DMS153 treated with DMSO at 0.1 percent for 48 hours (cell line): ENCODE measurements at regions not wholly inside any gene's neighbourhood (a gene's known extent, or its start where the extent isn't known, plus 50 kb on each side); places are given as distances from the start of the nearest gene placed in this dataset.
"Not testable (repeated sequence)": the region's sequence is repeated elsewhere in the genome, so short reads cannot be mapped to it uniquely, and the experiment has no call there.

Experiments
- DNase-seq: peaks from one replicate; lab custom pipeline; 2025; ENCODE audit not compliant: unreplicated experiment; lab: John Stamatoyannopoulos, UW

DNA sequence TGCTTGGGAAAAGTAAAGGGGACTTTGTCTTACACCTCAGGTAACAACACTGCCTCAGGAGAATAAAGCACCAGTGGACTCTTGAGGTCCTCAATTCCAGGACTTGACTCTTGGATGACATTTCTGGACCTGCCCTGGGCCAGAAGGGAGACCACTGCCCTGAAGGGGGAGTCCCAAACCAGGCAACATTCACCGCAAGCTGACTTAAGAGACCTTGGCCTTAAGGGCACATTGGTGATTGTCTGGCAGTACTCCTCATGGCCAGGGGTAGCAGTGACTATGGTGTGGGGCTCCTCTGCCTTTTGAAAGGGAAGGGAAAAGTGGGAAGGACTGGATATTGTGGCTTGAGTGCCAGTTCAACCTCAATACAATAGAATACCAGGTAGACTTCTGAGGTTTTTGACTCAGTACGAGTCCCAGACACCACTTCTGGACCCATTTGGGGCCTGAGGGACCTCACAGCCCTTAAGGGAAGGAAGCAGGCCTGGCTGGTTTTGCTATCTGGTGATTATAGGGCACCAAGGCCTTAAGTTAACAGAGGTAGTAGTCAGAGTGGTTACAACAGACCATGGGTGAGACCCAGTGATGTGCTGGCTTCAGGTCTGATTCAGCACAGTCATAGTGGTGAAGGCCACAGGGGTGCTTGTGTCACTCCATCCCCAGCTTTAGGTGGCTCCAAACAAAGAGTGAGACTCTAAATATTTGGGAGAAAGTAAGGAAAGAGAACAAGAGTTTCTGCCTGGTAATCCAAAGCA, 121.2 kb upstream of the TET2 start:
- DNase-seq, result no peak

DNA sequence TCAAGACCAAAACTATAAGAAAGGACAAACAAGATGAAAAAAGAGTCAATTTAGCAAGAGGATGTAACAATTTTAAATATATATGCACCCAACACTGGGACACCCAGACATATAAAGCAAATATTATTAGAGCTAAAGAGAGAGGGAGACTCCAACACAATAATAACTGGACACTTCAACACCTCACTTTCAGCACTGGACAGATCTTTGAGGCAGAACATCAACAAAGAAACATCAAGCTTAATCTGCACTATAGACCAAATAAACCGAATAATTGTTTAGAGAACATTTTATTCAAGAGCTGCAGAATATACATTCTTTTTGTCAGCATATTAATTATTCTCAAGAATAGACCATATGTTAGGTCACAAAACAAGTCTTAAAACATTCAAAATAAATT, 109.7 kb upstream of the TET2 start:
- DNase-seq, result no peak

DNA sequence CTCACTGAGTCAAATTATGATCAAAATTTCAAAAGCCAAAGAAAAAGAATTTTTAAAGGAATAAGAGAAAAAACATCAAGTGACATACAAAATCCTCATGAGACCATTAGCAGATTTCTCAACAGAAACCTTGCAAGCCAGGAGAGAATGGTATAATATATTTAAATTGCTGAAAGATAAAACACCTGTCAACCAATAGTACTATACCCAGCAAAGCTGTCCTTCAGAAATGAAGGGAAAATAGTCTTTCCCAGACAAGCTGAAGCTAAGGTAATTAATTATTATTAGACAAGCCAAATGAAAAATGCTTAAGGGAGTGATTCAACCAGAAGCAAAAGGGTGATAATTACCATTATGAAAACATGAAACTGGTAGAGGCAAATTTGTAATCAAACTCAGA, 104.2 kb upstream of the TET2 start:
- no peak for DNase-seq

DNA sequence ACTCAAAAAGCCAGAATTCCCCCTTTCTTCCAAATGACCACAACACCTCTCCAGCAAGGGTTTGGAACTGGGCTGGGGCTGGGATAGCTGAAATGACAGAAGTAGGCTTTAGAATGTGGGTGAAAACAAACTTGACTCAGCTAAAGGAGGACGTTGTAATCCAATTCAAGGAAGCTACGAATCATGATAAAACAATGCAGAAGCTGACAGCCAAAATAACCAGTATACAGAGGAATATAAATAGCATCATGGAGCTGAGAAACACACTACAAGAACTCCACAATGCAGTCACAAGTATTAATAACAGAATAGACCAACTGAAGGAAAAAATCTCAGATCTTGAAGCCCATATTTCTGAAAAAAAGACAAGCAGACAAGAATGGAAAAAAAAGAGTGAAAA, 95.8 kb upstream of the TET2 start:
- DNase-seq, result no peak

DNA sequence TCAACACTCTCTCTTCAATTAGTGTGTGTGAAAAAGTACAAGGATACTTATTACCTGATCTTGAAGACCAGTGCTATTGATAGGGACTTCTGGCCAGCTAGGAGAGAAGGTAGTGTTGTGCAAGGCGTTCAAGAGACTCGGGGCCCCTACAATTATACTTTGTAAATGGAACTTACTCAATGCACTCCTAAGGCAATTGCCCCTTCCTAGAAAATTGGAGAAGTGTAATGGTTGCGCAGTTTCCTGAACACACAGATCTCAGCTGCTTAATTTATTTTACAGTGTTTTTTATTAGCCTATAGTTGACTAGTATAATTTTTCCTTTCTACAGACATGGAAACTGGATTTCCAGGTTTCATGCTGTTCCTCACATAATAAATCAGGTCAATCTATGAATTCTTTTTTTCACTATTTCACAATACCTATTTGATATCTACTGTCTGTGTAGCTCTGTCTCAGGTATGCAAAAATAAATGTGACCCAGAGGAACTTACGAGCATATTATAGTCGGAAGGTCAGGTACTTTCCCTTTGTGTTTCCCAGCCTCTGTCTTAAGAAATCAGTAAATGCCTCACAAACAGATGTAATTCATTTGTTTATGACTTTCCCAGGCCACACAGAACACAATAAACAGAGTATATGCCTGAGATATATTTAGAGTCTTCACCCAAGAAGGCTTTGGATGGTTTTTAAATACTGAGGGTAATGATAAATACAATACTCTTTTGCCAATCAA, 89.1 kb upstream of the TET2 start:
- DNase-seq, result no peak

DNA sequence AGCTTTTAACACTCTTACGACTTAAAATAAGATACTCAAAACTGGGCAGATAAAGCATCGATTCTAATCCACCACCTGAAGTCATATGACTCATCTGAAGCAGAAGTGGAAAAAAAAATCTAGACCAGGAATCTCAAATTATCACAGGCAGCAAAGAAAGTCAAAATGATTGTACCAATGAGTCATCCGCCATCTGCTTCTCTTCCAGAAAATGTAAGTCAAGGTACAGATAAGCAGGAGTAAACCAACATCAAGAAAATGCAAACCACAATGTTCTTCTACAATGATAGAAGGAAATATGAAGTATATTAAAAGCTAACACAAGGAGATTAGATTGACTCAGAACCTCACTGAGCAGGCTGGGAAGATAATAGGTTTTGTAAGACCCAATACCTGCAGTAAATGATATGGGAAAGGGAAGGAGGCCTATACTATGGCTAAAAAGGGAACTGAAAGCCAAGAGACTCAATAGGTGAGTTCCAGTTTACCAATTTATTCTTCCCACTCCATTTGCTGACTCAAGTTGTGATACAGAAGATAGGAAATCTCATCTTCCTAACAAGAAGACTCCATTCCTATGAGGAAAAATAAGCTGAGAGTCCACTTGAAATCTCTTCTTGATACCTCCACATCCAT, 88.4 kb upstream of the TET2 start:
- DNase-seq, result no peak

DNA sequence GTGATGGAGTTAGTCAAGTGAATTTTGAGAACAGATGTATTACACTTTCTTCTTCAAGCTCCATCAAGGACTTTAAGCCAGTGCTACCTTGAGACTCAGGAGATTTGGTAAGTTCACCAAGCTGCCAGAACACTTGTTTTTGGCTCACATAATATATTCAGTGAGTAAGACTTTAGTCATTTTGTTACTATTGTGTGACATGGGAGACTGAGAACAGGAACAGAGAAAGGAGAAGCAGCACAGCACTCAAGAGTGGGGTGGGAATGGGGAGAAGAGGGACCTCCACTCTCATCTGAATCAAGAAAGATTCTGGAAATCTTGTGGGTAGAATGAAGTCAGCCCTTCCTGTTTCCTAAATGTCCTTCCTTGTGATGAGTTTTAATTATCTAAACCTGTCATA, 87.3 kb upstream of the TET2 start:
- DNase-seq, result no peak

DNA sequence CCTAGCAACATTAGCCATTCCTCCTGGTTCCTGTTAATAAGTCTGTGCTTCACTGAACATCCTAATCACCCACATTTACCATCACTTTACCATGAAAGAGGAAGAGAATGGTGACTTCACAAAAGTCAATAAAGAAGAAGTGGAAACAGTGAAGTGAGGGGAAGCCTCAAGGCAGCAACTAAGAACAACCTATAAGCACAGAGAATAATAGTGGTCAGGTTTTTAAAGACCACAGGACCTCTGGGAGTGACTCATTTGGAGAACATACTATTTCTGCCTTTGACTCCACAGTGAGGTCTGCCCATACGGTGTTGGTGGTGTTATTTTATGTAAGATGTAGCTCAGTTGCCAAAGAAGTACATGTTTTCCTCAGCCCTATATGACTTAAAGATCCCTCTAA, 86.0 kb upstream of the TET2 start:
- DNase-seq, result no peak

DNA sequence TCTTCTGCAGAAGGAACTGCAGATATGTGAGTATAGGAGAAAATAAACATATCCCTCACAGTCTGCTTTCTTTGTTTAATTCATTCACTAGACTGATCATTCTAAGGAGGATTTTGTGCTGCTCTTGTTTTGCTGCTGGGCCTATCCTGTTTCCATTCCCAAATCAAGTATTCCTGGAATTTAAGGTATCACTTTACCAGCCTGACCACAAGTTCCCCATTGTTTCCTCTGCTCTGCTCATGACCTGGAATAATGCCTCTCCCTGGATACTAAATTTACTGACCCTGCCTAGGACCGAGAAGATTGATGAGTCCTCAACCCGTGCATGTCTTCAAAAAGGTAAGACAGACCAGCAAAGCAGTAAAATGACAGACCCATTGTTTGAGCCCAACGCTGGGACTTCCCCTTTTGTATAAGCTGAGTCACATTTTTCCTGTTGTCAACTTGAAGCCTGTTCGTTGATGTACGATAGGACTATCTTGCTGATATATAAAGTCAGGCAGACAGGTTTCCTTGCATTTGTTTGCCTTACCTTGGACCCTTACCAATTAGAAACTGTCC, 85.5 kb upstream of the TET2 start:
- DNase-seq, result no peak

DNA sequence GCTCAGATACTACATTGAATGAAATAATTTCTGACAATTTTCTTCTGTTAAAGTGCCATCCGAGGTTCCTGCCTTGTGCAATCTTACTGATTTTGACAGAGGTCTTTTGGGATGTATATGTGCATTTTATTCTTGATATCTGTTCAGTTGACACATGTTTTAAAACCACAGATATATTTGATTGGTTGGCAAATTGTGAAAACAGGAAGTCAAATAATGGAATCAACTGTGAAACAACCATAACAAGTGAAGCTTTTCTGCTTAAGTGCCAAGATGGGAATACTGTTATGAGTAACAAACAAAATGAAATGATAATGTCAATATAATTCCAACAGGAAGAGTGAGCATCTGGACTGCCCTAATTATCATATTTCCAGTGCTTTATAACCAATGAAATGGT, 84.9 kb upstream of the TET2 start:
- DNase-seq, result peak; percentile 33

DNA sequence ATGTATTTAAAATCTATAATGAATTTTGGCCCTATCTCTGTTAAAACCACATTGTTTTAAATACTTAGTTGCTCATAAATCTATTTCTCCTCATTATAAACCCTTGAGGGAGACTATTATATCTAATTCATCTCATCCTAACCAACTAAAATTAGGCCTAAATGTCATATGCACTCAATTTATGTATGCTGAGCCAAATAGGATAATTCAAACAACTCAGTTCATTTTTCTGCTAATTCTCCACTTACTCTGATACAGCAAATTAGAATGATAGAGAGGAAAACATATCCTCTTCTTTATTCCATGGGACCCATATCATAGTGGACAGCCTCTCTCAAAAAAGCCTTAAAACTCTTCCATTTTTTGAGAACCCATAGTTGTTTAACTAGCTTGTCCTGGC, 80.3 kb upstream of the TET2 start:
- DNase-seq, result no peak

DNA sequence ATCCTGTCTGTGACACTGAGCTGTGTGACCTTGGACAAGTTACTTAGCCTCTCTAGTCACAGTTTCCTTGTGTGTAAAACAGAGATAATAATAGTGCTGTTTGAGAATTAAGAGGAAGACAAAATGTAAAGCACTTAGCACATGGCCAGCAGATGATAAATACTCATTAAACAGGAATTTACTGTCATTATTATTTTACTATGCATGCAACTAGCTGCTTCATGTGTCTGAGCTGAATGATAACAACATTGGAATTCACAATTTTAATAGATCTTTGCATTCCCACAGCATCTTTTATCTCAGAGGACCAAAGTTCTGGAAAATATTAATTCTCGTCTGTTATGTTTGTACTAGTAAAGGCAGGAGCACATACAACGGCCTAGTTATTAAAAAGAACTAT, 79.2 kb upstream of the TET2 start:
- no peak for DNase-seq

DNA sequence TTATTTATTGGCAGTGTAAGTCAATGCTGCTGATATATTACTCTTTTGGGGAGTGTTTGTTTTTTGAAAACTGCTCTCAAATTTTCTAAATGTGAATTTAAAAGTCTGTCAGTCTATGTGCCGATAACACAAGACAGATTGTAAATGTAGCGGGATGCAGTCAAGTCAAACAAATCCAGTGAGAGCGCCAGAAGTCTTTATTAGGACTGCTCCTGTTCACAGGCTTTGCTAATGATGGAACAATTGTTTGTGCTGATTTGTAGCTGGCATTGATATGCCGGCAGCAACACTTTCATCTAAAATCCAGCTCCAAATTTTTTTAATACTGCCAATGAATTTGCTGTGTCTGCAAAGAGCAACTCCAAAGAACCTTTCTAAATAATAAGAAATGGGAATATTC, 78.7 kb upstream of the TET2 start:
- DNase-seq, result peak; percentile 50

DNA sequence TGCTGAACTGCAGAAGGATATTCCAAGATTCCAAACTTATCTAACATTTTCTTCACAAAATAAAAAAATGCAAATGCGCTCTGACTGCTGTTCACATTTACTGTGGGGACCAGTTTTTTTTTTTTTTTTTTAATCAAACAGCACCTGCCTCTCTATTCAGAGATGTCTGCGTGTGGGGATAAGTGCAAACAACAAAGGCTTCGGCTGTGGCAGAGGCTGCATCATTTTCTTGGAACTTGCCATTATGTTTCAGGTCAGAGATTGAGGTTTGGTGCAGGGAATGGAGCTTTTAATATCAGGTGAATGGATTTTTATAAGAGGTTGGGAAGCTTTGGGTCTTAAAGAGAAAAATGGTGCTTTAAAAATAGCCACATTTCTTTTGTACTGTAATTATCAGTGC, 78.2 kb upstream of the TET2 start:
- DNase-seq, result peak; percentile 50

DNA sequence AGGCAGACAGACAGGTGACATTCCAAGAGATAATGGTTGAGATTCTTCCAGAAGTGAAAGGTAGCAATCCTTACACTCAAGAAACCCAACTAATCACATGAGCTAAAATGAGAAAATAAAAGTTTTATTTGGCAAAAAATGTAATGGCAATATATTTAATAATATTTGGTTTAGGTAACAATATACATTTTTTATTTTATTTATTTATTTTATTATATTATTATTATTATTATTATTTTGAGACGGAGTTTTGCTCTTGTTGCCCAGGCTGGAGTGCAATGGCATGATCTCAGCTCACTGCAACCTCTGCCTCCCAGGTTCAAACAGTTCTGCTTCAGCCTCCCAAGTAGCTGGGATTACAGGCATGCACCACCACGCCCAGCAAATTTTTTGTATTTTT, 74.6 kb upstream of the TET2 start:
- not testable (repeated sequence) for DNase-seq

DNA sequence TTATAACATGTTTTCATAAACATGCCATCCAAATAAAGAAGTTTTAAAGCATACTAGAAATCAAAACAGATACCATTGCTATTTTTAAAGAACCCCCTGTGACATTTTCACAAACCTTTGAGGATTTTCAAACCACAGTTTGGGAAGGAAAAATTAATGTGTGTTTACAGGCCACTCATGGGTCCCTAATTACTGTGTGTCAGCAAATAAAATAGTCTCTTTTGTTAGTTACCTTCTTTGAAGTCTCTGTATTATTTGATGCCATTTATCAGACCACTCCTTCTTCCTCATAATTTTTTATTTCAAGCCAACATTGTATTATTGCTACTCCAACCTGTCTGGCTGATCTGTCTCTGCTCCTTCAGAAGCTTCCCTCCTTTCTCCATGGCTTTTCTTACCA, 72.6 kb upstream of the TET2 start:
- DNase-seq, result no peak

DNA sequence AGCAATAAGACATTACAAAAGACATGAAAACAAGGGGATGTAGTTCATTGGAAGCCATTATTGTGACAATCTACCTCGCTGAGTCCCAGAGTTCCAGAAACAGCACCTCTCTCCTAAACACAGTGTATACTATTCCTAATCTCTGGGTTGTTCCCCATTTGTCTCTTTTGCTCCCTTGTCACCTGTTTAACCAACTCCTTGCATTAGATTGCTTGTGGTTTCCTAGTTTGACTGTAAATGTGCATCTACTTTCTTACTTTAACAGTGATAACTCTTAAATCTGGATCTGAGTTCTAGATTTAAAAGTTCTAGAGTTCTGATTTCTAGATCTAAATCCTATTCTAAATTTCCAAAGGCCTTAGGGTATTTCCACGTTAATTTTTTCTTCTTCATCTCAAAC, 71.6 kb upstream of the TET2 start:
- DNase-seq, result no peak

DNA sequence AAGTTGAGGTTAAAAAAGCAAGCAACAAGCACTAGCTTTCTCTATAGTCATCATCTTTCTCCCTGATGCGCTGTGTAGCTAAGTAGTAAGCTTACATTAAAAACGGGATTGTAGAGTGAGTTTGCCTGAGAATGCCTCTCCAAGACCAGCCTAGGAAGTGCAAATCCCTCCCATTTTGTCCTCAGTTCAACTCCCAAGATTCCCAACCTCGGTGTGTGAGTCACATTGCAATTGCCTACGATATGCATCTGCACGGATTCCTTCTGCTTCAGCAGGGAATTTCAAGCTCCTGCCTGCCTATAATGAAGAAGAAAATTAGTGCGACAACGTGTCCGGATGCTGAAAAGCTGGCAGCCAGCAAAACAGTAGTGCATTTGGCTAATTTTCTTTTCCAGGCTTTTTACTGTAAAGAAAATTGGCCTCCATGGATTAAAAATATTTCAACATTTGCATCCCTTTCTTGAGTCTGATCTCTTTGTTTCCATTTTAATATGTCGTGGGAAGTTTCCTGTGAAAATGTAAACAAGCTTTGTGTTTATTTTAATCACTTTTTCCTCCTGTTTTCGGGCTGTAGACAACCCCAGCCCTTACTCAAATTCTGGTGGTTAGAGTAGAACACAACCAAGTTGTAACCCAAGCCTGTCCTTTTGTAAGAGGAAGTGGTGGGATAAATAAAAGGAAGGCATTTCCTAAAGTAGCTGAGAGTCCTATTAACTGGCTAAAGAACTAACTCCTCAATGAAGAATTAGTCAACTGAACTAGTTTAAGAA, 58.4 kb upstream of the TET2 start:
- DNase-seq, result no peak

DNA sequence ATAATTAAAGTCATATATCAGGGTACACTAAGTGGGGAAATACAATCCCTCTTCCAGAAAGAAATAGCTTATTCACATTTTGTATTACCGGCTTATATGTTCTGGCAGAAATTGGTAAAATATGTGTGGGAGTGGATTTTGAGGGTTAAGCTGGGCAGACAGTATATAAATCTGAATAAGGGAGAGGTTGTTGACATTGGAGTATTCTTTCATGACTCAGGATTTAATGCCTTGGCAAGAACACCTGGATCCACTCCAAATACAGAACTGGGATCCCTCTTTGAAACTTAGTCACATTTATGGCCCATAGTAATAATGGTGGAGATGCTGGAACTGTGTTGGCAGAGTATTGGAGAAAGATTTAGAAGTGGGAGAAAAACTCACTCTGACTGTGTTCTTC, 54.3 kb upstream of the TET2 start:
- DNase-seq, result peak; percentile 17

DNA sequence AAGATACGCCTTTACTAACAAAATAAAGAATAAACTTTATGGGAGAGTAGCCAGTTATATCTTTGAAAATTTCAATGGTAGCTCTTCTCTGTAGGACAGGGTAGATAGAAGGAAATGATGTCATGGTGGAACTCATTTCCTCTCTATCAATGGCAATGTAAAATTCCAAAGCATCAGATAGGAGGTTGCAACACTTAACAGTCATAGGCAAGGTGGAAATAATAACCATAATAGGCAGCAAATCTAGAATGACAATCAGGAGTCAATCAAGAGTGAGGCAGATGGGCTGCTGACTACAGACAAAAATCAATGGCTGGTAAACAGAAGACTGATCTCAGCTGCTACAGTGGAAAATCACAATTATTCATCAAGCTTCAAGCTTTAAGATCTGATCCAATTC, 53.9 kb upstream of the TET2 start:
- no peak for DNase-seq

DNA sequence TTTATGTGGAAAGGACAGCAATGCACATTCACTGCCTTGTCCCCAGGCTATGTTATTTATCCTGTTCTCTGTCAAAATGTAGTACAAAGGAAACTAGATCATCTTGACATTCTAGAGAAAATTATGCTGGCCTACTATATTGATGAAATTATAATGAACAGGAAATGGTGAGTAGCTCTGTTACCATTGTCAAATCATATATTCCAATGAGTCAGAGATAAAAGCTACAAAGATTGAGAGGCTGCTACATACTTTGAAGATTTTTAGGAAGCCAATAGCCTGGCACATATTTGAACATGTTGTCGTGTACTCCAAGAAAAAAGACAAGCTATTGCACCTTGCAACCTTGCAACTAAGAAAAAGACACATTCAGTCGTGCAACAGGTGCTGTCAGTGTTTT, 52.7 kb upstream of the TET2 start:
- no peak for DNase-seq
